CD4-positive, alpha-beta T cell (primary cell): ENCODE measurements at regions not wholly inside any gene's neighbourhood (a gene's known extent, or its start where the extent isn't known, plus 50 kb on each side); places are given as distances from the start of the nearest gene placed in this dataset.

Experiments used
- ATAC-seq: fragments of 200-7000 bp; cut with Tn5 transposase; one replicate; pipeline ENCODE4 v1.10.0; 2022; ENCODE audit warnings: mild to moderate bottlenecking; ENCODE audit not compliant: poor library complexity
- CTCF ChIA-PET: fragments of 350-600 bp; sonication (Branson Sonifier 250); formaldehyde crosslinking; loops from one replicate; lab custom pipeline; 2021; ENCODE audit warnings: antibody characterized with exemption, inconsistent platforms; lab: Charles Lee
- POLR2A ChIA-PET: fragments of 350-600 bp; sonication (Branson Sonifier 250); formaldehyde crosslinking; loops from one replicate; lab custom pipeline; 2021; ENCODE audit warnings: antibody characterized with exemption, inconsistent platforms; lab: Charles Lee
- DNase-seq, 14 experiments: peaks; one replicate each; pipeline ENCODE4 v3.0.0-alpha.2; 2013 to 2020; ENCODE audit warnings: mixed read lengths in 2 of 14
- H3K27ac ChIP-seq, 2 donors: one replicate each; pipeline versions ENCODE4 v1.5.1 to v1.7.0; 2013; ENCODE audit warnings: low read length in 2 of 2, low read depth in 1 of 2, mild to moderate bottlenecking in 1 of 2
- H3K27me3 ChIP-seq, 2 experiments: 1 replicate in 1 of 2; 2 replicates in 1 of 2; pipeline versions ENCODE4 v1.6.1 to v1.7.0; 2013; ENCODE audit warnings: low read length in 2 of 2, control low read depth in 1 of 2, mild to moderate bottlenecking in 1 of 2, moderate library complexity in 1 of 2; ENCODE audit not compliant: insufficient read depth in 2 of 2, control insufficient read depth in 1 of 2
- H3K36me3 ChIP-seq: one replicate; pipeline ENCODE4 v1.6.1; 2013; ENCODE audit warnings: low read length, control low read depth; ENCODE audit not compliant: insufficient read depth
- H3K4me1 ChIP-seq: one replicate; pipeline ENCODE4 v1.6.1; 2013; ENCODE audit warnings: low read length, control low read depth; ENCODE audit not compliant: insufficient read depth
- H3K4me3 ChIP-seq: one replicate; pipeline ENCODE4 v1.5.1; 2013; ENCODE audit warnings: mild to moderate bottlenecking, low read length, moderate library complexity
- H3K9me3 ChIP-seq, 2 experiments: 1 replicate in 1 of 2; 2 replicates in 1 of 2; pipeline versions ENCODE4 v1.6.1 to v1.7.0; 2013; ENCODE audit warnings: low read length in 2 of 2, mild to moderate bottlenecking in 2 of 2, control low read depth in 1 of 2, moderate library complexity in 1 of 2; ENCODE audit not compliant: control insufficient read depth in 1 of 2, insufficient read depth in 1 of 2
- H3K27ac Mint-ChIP-seq: one replicate; pipeline ENCODE4 v1.8.0; 2020; ENCODE audit warnings: mixed read lengths
- H3K27me3 Mint-ChIP-seq: one replicate; pipeline ENCODE4 v1.8.0; 2021; ENCODE audit warnings: mixed read lengths
- H3K36me3 Mint-ChIP-seq: one replicate; pipeline ENCODE4 v1.8.0; 2021; ENCODE audit warnings: low read depth, mixed read lengths
- H3K4me1 Mint-ChIP-seq: one replicate; pipeline ENCODE4 v1.8.0; 2021; ENCODE audit warnings: low read depth, mixed read lengths
- H3K4me3 Mint-ChIP-seq: one replicate; pipeline ENCODE4 v1.8.0; 2020; ENCODE audit warnings: mild to moderate bottlenecking, mixed read lengths
- H3K9me3 Mint-ChIP-seq: one replicate; pipeline ENCODE4 v1.8.0; 2020; ENCODE audit warnings: mixed read lengths
- intact Hi-C, 2 experiments: fragments of 100-400 bp; cut with DNase I in 1 of 2; cut with micrococcal nuclease in 1 of 2; formaldehyde crosslinking; loops; one replicate each; pipeline versions ENCODE4 v1.15.1 to v1.9.0; 2023 to 2025; cut with DNase I, micrococcal nuclease
- TF ChIP-seq, protein P1 (sequence below): fragments of 200-600 bp; IDR thresholded peaks from one replicate; pipeline ENCODE4 v1.8.0; 2022; ENCODE audit warnings: antibody characterized with exemption, mild to moderate bottlenecking

DNA sequence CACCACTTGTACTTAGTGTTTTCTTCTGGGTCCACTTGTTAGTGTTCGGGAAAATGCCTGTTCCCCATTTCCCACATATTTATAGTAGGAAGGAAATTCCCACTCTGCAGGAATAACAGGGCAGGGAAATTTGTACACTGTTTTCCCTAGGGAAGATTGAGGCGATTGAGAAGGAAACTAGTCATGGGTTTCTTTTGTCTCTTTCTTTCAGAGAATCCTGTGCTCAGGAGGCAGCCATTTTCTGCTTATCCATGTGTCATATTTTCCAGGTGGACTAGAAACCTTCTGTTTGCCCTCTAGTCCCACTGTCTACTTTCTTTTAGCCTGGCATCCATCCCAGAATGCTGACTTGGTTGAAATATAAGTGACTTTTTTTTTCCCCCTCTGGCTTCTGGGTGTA lies 299.1 kb upstream of the ANKRD50 start:
- no peaks in the 10 kb centered on the region for H3K9me3 ChIP-seq
- DNase-seq (no peak), ATAC-seq (no peak)
- Mint-ChIP-seq H3K4me3 (no peak overlapping the region), H3K9me3 (no peaks in the 10 kb centered on the region), H3K27me3 (no peaks in the 10 kb centered on the region), H3K27ac (no peak overlapping the region), H3K4me1 (no peaks in the 10 kb centered on the region), H3K36me3 (no peaks in the 10 kb centered on the region)
- no peaks in the 10 kb centered on the region for H3K4me1 ChIP-seq
- intact Hi-C loops = no loop called here
- POLR2A ChIA-PET = no interaction called here
- H3K27ac ChIP-seq = no peak overlapping the region
- H3K36me3 ChIP-seq = no peaks in the 10 kb centered on the region
- TF ChIP-seq, protein P1, sequence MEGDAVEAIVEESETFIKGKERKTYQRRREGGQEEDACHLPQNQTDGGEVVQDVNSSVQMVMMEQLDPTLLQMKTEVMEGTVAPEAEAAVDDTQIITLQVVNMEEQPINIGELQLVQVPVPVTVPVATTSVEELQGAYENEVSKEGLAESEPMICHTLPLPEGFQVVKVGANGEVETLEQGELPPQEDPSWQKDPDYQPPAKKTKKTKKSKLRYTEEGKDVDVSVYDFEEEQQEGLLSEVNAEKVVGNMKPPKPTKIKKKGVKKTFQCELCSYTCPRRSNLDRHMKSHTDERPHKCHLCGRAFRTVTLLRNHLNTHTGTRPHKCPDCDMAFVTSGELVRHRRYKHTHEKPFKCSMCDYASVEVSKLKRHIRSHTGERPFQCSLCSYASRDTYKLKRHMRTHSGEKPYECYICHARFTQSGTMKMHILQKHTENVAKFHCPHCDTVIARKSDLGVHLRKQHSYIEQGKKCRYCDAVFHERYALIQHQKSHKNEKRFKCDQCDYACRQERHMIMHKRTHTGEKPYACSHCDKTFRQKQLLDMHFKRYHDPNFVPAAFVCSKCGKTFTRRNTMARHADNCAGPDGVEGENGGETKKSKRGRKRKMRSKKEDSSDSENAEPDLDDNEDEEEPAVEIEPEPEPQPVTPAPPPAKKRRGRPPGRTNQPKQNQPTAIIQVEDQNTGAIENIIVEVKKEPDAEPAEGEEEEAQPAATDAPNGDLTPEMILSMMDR = no peak
- no peaks in the 10 kb centered on the region for H3K27me3 ChIP-seq
- H3K4me3 ChIP-seq = no peak overlapping the region
- CTCF ChIA-PET = no interaction called here

DNA sequence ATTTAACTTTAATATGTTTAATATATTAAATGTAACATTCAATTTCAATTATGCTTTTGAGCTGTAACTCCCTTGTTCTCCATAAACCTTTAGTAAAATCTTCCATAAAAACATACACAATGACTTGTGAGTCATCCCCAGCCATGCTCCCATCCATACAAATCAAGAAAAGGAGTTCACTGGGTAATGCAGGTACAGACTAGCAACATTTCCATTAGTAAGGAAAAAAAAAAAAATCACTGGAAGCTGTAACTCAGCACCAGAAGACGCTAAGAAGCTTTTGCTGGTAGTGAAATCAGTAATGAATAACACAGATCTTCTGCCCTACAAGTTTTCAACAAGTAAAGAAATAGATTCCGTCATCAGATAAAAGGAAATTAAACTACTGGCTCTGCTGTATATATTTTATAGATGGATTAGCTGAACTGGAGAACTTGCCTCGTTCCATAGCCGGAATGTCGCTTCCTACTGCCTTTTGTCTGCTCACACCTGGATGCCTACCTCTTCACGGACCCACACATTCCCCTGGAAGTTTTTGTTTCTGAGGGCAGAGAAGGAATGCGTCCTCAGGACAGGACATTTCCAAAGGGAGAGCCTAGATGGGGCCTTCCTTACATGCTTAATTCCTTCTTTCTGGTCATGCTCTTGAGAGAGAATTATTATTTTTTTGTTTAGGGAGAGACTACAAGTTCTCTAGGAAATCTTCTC lies 298.4 kb upstream of the ANKRD50 start:
- intact Hi-C loops = no loop called here
- H3K4me1 Mint-ChIP-seq = no peaks in the 10 kb centered on the region
- ChIA-PET POLR2A (no interaction called here), CTCF (no interaction called here)
- Histone ChIP-seq H3K4me1 (no peaks in the 10 kb centered on the region), H3K27ac (no peak overlapping the region), H3K4me3 (no peak overlapping the region), H3K27me3 (no peaks in the 10 kb centered on the region), H3K36me3 (no peaks in the 10 kb centered on the region), H3K9me3 (no peaks in the 10 kb centered on the region)
- TF ChIP-seq, protein P1 = no peak
- no peak overlapping the region for H3K27ac Mint-ChIP-seq
- DNase-seq (no peak), ATAC-seq (no peak)
- H3K4me3 Mint-ChIP-seq = no peak overlapping the region
- H3K27me3 Mint-ChIP-seq = no peaks in the 10 kb centered on the region
- H3K9me3 Mint-ChIP-seq = no peaks in the 10 kb centered on the region
- H3K36me3 Mint-ChIP-seq = no peaks in the 10 kb centered on the region

DNA sequence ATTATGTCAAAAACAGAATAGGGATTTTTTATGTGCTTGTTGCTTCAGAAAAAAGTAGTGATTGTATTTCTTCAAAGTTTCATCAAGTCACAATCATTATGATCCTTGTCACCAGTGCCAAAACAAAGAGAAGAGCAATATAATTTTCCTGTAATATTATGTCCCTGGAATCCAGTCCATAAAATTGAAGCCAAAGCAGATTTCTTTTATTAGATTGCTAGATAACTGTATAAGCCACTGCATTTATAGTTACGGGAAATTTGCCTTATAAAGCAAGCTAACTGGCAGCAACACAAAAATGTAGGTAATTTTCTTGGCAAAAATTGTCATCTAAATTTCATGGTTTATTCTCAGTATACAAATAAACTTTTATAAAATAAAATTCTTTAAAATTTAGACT lies 296.1 kb upstream of the ANKRD50 start:
- ATAC-seq = no peak
- no peak overlapping the region for H3K27ac Mint-ChIP-seq
- H3K4me1 Mint-ChIP-seq = no peaks in the 10 kb centered on the region
- Histone ChIP-seq H3K36me3 (no peaks in the 10 kb centered on the region), H3K27me3 (no peaks in the 10 kb centered on the region), H3K4me3 (no peak overlapping the region), H3K27ac (no peak overlapping the region), H3K4me1 (no peaks in the 10 kb centered on the region), H3K9me3 (no peaks in the 10 kb centered on the region)
- no peak overlapping the region for H3K4me3 Mint-ChIP-seq
- DNase-seq = no peak
- peaks cover 2% of the 10 kb centered on the region for H3K9me3 Mint-ChIP-seq
- H3K27me3 Mint-ChIP-seq = no peaks in the 10 kb centered on the region
- H3K36me3 Mint-ChIP-seq = no peaks in the 10 kb centered on the region
- intact Hi-C loops = no loop called here
- ChIA-PET POLR2A (no interaction called here), CTCF (no interaction called here)
- TF ChIP-seq, protein P1 = no peak
